Activated CD4-positive, alpha-beta memory T cell treated with anti-CD3 and anti-CD28 coated beads, Interleukin-2, amount 10 ng/mL, durations not matched to agents 7 days and 5 days (primary cell): ENCODE measurements at regions not wholly inside any gene's neighbourhood (a gene's known extent, or its start where the extent isn't known, plus 50 kb on each side); places are given as distances from the start of the nearest gene placed in this dataset.
"Not testable (repeated sequence)": the region's sequence is repeated elsewhere in the genome, so short reads cannot be mapped to it uniquely, and the experiment has no call there.

Experiments
- CTCF ChIA-PET: fragments of 350-600 bp; sonication (Branson Sonifier 250); formaldehyde crosslinking; loops from one replicate; lab custom pipeline; 2021; ENCODE audit warnings: antibody characterized with exemption, inconsistent platforms; lab: Charles Lee
- POLR2A ChIA-PET: fragments of 350-600 bp; sonication (Branson Sonifier 250); formaldehyde crosslinking; loops from one replicate; lab custom pipeline; 2021; ENCODE audit warnings: antibody characterized with exemption; lab: Charles Lee
- DNase-seq: peaks from one replicate; pipeline ENCODE4 v3.0.0-alpha.2; 2020
- H3K27ac Mint-ChIP-seq: one replicate; pipeline ENCODE4 v1.8.0; 2021; ENCODE audit warnings: mild to moderate bottlenecking, mixed read lengths
- H3K27me3 Mint-ChIP-seq: one replicate; pipeline ENCODE4 v1.8.0; 2021; ENCODE audit warnings: mixed read lengths
- H3K36me3 Mint-ChIP-seq: one replicate; pipeline ENCODE4 v1.8.0; 2021; ENCODE audit warnings: low read depth, mixed read lengths
- H3K4me1 Mint-ChIP-seq: one replicate; pipeline ENCODE4 v1.8.0; 2021; ENCODE audit warnings: mixed read lengths
- H3K4me3 Mint-ChIP-seq: one replicate; pipeline ENCODE4 v1.8.0; 2021; ENCODE audit warnings: mild to moderate bottlenecking, mixed read lengths
- H3K9me3 Mint-ChIP-seq: one replicate; pipeline ENCODE4 v1.8.0; 2021; ENCODE audit warnings: mixed read lengths

DNA sequence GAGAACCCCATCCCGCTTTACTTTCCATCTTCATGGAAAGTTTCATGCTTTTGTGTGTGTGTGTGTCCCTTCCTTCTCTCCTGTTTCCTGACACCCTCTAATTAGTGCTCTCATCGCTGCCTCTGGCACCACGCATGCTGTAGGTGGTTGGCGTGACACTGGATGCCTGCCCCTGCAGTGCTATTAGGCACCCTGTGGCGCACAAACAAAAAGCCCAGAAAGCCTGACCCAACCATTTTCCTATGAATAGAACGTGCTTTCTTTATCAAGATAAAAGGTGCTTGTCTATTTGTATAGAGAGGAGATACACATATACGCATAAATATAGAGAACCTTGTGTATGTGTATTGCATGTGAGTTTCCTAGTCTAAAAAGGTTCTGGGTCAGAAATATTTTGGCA lies 120.8 kb upstream of the CDCA7L start:
- CTCF ChIA-PET = interaction anchor here (1.5 kb wide), 1 partner anchor 16 kb away, joined by 3 read pairs; no protein-coding TSS in a partner anchor
- Mint-ChIP-seq H3K36me3 (no peaks in the 10 kb centered on the region), H3K4me1 (no peaks in the 10 kb centered on the region), H3K9me3 (no peaks in the 10 kb centered on the region), H3K27ac (no peak overlapping the region), H3K27me3 (peaks cover 4% of the 10 kb centered on the region), H3K4me3 (no peak overlapping the region)
- POLR2A ChIA-PET = no interaction called here
- DNase-seq = no peak

DNA sequence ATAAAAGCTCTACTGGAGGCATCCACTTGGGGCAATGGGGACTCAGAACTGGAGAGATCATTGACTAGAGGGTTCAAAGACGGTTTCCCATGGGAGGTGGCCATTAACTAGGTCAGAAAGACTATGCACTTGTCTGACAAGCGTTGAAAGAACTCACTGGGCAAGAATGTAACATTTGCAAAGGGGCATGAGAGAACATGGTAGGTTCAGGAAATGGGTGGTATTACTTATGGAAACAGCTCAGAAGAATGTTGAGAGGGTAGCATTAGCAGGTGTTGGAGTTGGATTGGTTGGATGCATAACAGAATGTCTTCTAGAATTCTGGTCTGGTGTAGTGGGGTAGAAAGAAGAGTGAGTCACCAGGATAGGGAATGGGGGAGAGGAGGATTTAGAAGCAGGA lies 119.1 kb upstream of the CDCA7L start:
- ChIA-PET CTCF (no interaction called here), POLR2A (no interaction called here)
- H3K27me3 Mint-ChIP-seq = peaks cover 4% of the 10 kb centered on the region
- H3K36me3 Mint-ChIP-seq = no peaks in the 10 kb centered on the region
- H3K9me3 Mint-ChIP-seq = no peaks in the 10 kb centered on the region
- no peaks in the 10 kb centered on the region for H3K4me1 Mint-ChIP-seq
- no peak overlapping the region for H3K4me3 Mint-ChIP-seq
- H3K27ac Mint-ChIP-seq = no peak overlapping the region
- DNase-seq = no peak

DNA sequence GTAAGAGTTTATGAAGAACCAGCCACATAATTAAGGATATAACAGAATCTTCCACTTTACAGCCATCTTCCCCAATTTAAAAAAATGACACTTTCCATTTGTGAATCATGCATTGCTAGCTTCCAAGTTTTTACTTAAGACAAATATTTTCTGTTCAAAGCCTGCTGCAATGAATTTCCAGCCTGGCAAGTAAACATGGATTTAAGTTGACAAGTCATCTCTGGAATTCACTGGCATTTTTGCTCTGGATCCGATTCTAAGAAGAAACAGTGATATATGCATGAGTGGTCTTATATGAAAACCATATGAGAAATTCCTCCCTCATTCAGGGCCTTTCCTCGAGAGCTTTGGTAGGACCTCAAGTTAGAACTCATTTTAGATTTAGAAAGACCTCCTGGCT lies 116.1 kb upstream of the CDCA7L start:
- ChIA-PET CTCF (interaction anchor here (0.5 kb wide), 1 partner anchor 728 kb away, joined by 8 read pairs; no protein-coding TSS in a partner anchor), POLR2A (no interaction called here)
- H3K4me3 Mint-ChIP-seq = no peak overlapping the region
- no peaks in the 10 kb centered on the region for H3K4me1 Mint-ChIP-seq
- no peaks in the 10 kb centered on the region for H3K9me3 Mint-ChIP-seq
- peaks cover 5% of the 10 kb centered on the region for H3K27me3 Mint-ChIP-seq
- H3K27ac Mint-ChIP-seq = no peak overlapping the region
- H3K36me3 Mint-ChIP-seq = no peaks in the 10 kb centered on the region
- DNase-seq = no peak

DNA sequence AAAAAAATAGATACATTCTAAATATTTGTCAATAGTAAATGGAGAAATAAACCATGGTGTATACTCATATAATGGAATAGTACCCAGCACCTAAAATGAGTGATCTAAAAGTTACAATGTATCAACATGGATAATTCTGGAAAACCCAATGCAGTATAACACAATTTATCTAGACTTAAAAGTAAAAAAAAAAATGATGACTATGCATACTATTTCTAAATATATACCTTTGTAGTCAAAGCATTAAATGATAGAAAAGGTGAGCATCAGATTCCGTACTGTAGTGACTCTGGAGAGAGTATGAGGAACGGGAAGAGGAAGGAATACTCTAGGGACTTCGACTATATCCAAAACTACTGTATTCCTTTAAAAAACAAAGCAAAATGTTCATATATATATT lies 115.2 kb upstream of the CDCA7L start:
- CTCF ChIA-PET = no interaction called here
- Mint-ChIP-seq H3K4me1 (no peaks in the 10 kb centered on the region), H3K4me3 (no peak overlapping the region), H3K27ac (no peak overlapping the region), H3K27me3 (peaks cover 6% of the 10 kb centered on the region), H3K9me3 (no peaks in the 10 kb centered on the region), H3K36me3 (no peaks in the 10 kb centered on the region)
- DNase-seq = no peak
- POLR2A ChIA-PET = no interaction called here

DNA sequence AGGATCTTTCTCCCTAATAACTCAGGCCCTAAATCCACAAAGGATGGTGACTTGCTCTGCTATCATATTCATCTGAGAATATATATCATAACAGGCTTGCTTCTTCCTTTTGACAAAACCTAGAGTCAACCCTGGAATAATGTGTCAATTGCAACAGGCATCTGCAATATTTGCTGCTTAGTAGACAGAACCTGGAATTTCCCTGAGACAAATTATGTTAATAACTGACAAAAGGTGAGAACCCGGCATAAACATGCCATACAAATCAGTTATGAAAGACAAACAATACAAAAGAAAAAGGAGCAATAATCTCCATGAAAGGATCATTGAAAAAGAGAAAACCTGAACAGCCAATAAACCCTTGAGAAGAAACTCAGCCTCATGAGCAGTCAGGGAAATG lies 114.5 kb upstream of the CDCA7L start:
- H3K4me1 Mint-ChIP-seq = no peaks in the 10 kb centered on the region
- ChIA-PET CTCF (no interaction called here), POLR2A (no interaction called here)
- no peaks in the 10 kb centered on the region for H3K9me3 Mint-ChIP-seq
- no peaks in the 10 kb centered on the region for H3K36me3 Mint-ChIP-seq
- no peak overlapping the region for H3K4me3 Mint-ChIP-seq
- no peak overlapping the region for H3K27ac Mint-ChIP-seq
- peaks cover 8% of the 10 kb centered on the region for H3K27me3 Mint-ChIP-seq
- DNase-seq = no peak

DNA sequence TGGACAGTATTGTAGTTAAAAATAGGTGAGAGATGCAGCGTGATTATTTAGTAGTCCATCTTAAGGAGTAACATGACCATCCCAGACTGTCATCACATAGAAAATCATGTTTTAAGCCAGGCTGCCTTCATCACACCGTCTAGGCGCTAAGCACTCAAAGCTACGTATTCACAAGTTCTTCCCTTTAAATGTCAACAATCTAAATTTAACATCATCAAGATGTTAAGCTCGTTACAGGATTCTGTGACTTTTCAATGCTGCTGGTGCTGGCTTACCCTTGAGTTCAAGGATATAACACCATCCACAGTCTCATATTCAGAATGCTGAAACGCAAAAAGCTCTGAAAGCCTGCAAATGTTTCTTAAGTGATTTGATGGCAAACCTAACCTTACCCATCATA lies 109.5 kb upstream of the CDCA7L start:
- DNase-seq = no peak
- Mint-ChIP-seq H3K27ac (no peak overlapping the region), H3K27me3 (peaks cover 8% of the 10 kb centered on the region), H3K4me1 (no peaks in the 10 kb centered on the region), H3K4me3 (no peak overlapping the region), H3K9me3 (no peaks in the 10 kb centered on the region), H3K36me3 (no peaks in the 10 kb centered on the region)
- ChIA-PET POLR2A (no interaction called here), CTCF (no interaction called here)

DNA sequence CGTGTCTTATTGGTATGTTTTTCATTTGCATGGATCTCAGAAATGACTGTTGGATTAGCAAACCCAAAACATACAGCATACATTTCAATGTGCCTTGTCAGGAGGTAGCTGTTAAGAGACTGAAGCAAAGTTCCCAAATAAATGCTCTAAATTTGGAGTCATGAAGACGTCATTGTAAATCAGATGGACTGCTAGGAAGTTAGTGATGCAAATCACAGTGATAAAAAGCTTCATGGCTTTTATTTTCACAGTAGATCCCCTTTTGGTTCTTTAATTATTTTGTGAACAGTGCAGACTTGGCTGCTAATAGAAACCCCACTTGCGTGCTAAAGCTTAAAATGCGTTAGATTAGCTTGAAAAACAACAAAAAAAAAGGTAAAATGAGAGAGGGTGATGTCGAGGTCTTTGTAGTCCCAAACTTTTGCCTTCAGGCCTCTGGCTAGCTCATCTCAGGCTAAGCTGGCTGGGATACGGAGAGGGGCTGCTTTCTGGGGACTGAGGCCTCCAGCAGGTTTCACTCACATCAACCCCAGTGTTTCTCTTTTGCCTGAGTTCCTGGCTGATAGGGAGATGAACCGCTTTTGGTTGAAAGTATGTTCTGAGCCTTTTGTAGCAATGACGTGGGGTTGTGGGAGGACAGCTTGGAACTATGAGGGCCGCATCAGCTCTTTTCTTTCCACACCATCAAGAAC lies 107.1 kb upstream of the CDCA7L start:
- H3K36me3 Mint-ChIP-seq = no peaks in the 10 kb centered on the region
- H3K4me1 Mint-ChIP-seq = no peaks in the 10 kb centered on the region
- H3K9me3 Mint-ChIP-seq = no peaks in the 10 kb centered on the region
- H3K27me3 Mint-ChIP-seq = peaks cover 9% of the 10 kb centered on the region
- CTCF ChIA-PET = interaction anchor here (1.0 kb wide), 1 partner anchor 31 kb away, joined by 3 read pairs; no protein-coding TSS in a partner anchor
- POLR2A ChIA-PET = no interaction called here
- H3K4me3 Mint-ChIP-seq = no peak overlapping the region
- no peak for DNase-seq
- H3K27ac Mint-ChIP-seq = no peak overlapping the region

DNA sequence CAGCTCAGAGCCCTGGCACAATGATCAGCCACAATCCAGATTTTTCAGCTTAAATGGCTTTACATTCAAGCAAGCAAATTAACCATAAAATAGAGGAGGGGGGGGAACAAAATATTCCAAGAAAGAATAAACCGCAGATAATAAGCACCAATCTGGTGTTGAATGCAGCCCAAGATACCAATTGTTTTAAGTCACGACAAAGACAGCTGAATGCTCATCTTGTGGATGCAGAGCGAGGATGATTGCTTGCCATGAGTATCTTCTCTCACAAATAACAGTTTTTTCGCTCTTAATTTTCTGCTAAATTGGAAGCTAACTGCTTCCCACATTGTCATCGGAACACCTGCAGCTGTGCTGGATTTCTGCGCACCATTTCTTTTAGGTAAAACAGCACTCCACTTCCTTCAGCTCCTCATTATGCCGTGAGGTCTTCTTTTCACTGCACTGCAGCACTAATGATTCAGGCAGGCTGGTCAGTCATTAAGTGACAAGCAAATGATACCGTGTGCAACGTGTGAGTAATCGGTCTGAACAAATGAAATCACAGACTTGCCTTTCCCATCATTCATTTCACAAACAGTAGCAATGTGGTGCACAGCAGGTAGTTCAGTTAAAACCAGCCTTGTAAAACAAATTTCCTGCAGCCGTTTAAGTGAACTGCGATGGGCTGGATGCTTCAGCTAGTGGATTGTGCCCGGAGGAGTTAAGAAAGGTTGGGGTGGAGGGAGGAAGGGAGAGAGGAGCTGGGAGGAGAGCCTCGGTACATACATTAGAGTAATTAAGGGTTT lies 106.4 kb upstream of the CDCA7L start:
- CTCF ChIA-PET = interaction anchor here (1.0 to 1.2 kb wide), 2 partner anchors 31 kb away, joined by 3 to 4 read pairs; no protein-coding TSS in a partner anchor

DNA sequence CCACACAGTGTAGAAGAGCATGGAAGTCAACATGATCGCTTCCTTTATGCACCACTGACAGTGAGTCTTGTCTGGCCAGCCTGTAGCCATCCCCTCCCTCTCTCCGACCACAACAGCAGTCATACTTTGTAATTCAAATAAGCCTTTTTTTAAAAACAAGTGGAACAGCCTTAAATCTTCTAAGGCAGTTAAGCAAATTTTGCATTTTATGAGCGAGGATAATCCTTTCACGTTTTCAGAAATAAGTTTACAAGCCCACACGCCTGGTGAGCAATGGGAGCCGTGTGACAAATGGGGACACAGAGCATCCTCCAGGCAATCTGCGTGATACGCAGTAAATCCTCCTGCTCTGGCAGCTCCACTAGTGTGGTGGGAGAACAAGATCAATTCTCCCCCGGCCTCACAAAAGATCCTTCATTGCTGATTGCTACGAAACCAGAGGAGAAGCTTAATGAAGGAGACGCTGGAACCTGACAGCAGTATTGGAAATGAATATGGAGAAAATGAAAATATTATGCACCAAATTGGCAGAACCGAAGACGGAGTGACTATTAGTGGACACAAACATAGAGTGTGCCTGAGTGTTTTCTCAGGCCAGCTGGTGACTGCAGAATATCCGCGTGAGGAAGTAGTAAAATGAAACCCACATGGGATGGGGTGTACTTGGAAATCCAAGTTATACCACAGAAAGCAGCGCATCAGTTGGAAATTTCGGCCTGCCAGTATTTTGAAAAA lies 104.2 kb upstream of the CDCA7L start:
- H3K4me3 Mint-ChIP-seq = no peak overlapping the region
- H3K4me1 Mint-ChIP-seq = no peaks in the 10 kb centered on the region
- H3K36me3 Mint-ChIP-seq = no peaks in the 10 kb centered on the region
- CTCF ChIA-PET = no interaction called here
- peaks cover 4% of the 10 kb centered on the region for H3K27me3 Mint-ChIP-seq
- H3K9me3 Mint-ChIP-seq = no peaks in the 10 kb centered on the region
- H3K27ac Mint-ChIP-seq = no peak overlapping the region
- POLR2A ChIA-PET = no interaction called here
- DNase-seq = no peak

More for the DNA sequence above, 106.4 kb upstream of the CDCA7L start:
- POLR2A ChIA-PET = no interaction called here
- Mint-ChIP-seq H3K4me3 (no peak overlapping the region), H3K27me3 (peaks cover 10% of the 10 kb centered on the region), H3K36me3 (no peaks in the 10 kb centered on the region), H3K27ac (no peak overlapping the region), H3K9me3 (no peaks in the 10 kb centered on the region), H3K4me1 (no peaks in the 10 kb centered on the region)
- no peak for DNase-seq

DNA sequence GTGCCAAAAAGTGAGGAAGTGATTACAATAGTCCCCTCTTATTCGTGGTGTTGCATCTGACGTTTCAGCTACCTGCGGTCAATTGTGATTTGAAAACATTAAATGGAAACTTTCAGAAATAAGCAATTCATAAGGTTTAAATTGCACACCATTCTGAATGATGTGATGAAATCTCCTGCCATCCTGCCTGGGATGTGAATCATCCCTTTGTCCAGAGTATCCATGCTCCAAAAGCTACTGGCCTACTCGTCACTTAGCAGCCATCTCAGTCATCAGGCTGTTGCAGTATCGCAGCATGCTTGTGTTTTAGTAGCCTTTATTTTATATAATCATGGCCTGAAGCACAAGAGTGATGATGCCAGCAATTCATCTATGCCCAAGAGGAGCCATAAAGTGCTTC lies 97.7 kb upstream of the CDCA7L start:
- DNase-seq = no peak
- H3K27me3 Mint-ChIP-seq = peaks cover 11% of the 10 kb centered on the region
- no peak overlapping the region for H3K4me3 Mint-ChIP-seq
- no peak overlapping the region for H3K27ac Mint-ChIP-seq
- no peaks in the 10 kb centered on the region for H3K9me3 Mint-ChIP-seq
- H3K4me1 Mint-ChIP-seq = no peaks in the 10 kb centered on the region
- ChIA-PET POLR2A (no interaction called here), CTCF (interaction anchor here (1.1 kb wide), 1 partner anchor 42 kb away, joined by 5 read pairs; no protein-coding TSS in a partner anchor)
- no peaks in the 10 kb centered on the region for H3K36me3 Mint-ChIP-seq

DNA sequence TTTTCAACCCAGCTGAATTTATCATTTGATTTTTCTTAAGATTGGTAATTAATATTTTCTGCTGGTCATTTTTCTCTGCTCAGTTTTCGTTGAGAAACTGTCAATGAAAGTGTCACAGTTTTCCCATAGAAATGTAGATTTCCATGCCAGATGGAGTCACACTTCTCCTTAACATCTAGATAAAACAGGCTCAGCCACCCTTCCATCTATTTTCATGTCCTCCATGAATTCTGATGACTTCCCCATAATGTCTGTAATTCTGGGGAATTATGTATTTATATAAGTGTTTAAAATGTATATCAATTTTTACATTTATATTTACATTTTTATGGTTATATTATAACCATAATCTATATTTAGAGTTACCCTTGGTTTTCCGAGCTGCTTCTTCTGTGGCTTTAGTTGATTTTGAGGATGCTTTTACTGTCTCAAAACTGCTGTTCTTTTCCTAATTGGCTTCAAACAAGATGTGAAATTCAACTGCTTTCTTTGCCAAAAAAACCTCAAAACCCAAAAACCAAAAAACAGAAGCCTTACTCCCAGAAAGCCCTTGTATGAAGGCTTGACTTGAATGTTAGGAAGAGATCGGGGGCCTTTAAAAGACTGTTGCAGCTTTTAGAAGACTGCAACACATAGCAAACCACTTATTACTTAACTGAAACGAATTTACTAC lies 95.4 kb upstream of the CDCA7L start:
- Mint-ChIP-seq H3K36me3 (no peaks in the 10 kb centered on the region), H3K4me3 (no peak overlapping the region), H3K9me3 (no peaks in the 10 kb centered on the region), H3K27me3 (peaks cover 9% of the 10 kb centered on the region), H3K27ac (no peak overlapping the region), H3K4me1 (no peaks in the 10 kb centered on the region)
- CTCF ChIA-PET = no interaction called here
- POLR2A ChIA-PET = no interaction called here
- DNase-seq = no peak

DNA sequence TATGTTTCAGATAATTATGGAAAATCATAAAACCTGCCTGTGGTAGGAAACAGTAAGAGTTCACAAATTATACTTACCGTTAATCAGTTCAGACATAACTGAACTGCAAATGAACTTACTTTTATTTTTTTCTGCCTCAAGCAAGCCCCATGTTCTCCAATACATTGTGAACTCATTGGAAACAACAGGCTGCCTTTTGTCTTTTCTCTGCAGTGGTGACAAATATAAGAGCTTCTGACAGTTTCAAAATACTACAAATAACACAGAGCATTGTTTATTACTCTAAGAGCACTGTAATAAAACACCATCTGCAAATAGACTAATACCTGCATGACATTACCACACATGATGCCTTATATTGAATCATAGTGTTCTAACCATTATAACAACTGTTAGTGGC lies 94.0 kb upstream of the CDCA7L start:
- no peak overlapping the region for H3K4me3 Mint-ChIP-seq

DNA sequence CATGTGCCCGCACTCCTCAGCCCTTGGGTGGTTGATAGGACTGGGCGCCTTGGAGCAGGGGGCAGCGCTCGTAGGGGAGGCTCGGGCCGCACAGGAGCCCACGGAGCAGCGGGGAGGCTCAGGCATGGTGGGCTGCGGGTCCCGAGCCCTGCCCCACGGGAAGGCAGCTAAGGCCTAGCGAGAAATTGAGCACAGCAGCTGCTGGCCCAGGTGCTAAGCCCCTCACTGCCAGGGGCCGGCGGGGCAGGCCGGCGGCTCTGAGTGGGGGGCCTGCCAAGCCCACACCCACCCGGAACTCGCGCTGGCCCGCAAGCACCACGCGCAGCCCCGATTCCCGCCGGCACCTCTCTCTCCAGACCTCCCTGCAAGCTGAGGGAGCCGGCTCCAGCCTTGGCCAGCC lies 86.7 kb upstream of the CDCA7L start:
- H3K4me3 Mint-ChIP-seq, DNase-seq, H3K27ac Mint-ChIP-seq, H3K4me1 Mint-ChIP-seq, H3K9me3 Mint-ChIP-seq, H3K36me3 Mint-ChIP-seq, H3K27me3 Mint-ChIP-seq, POLR2A ChIA-PET: not testable (repeated sequence)
- CTCF ChIA-PET = interaction anchor here (0.6 kb wide), 1 partner anchor 54 kb away, joined by 4 read pairs; no protein-coding TSS in a partner anchor

More for the DNA sequence above, 94.0 kb upstream of the CDCA7L start:
- ChIA-PET CTCF (no interaction called here), POLR2A (no interaction called here)
- no peaks in the 10 kb centered on the region for H3K36me3 Mint-ChIP-seq
- H3K4me1 Mint-ChIP-seq = no peaks in the 10 kb centered on the region
- no peak for DNase-seq
- H3K27me3 Mint-ChIP-seq = peaks cover 11% of the 10 kb centered on the region
- H3K9me3 Mint-ChIP-seq = no peaks in the 10 kb centered on the region
- H3K27ac Mint-ChIP-seq = no peak overlapping the region
